ENCODE measurements at regions not wholly inside any gene's neighbourhood (a gene's known extent, or its start where the extent isn't known, plus 50 kb on each side); places are given as distances from the start of the nearest gene placed in this dataset.
"Not testable (repeated sequence)": the region's sequence is repeated elsewhere in the genome, so short reads cannot be mapped to it uniquely, and the experiment has no call there.

GRCh38 chr11:42996421-42997307, 315.1 kb upstream of the API5 start:
- no peaks in the 10 kb centered on the region for H3K27me3 ChIP-seq (ENCODE audit: control insufficient read depth in 5 of 5, insufficient read depth in 4 of 5, low read length in 5 of 5)
- no peak overlapping the region for H3K27ac ChIP-seq (ENCODE audit: low read depth, low read length)
- no peaks in the 10 kb centered on the region for H3K4me1 ChIP-seq (ENCODE audit: control insufficient read depth in 5 of 5, insufficient read depth in 5 of 5, low read length in 5 of 5)
- H3K9ac ChIP-seq (ENCODE audit: low read length in 5 of 5), result no peak overlapping the region
- H3K4me3 ChIP-seq (ENCODE audit: low read depth in 1 of 5, low read length in 5 of 5), result no peak overlapping the region
- H3K36me3 ChIP-seq (ENCODE audit: control insufficient read depth in 5 of 5, insufficient read depth in 5 of 5, low read length in 5 of 5), result no peaks in the 10 kb centered on the region
- H3K9me3 ChIP-seq (ENCODE audit: control insufficient read depth in 5 of 5, low read length in 5 of 5), result no peaks in the 10 kb centered on the region

- H3K4me3 ChIP-seq (ENCODE audit: low read depth in 1 of 5, low read length in 5 of 5); H3K9me3 ChIP-seq (ENCODE audit: control insufficient read depth in 5 of 5, low read length in 5 of 5); H3K27me3 ChIP-seq (ENCODE audit: control insufficient read depth in 5 of 5, insufficient read depth in 4 of 5, low read length in 5 of 5); H3K27ac ChIP-seq (ENCODE audit: low read depth, low read length); H3K36me3 ChIP-seq (ENCODE audit: control insufficient read depth in 5 of 5, insufficient read depth in 5 of 5, low read length in 5 of 5); H3K9ac ChIP-seq (ENCODE audit: low read length in 5 of 5); H3K4me1 ChIP-seq (ENCODE audit: control insufficient read depth in 5 of 5, insufficient read depth in 5 of 5, low read length in 5 of 5): not testable (repeated sequence)
These were observed 306.9 kb upstream of the API5 start for GRCh38 chr11:43004879-43005278.

GRCh38 chr11:43010042-43010441, 301.8 kb upstream of the API5 start:
- no peak overlapping the region for H3K4me3 ChIP-seq (ENCODE audit: low read depth in 1 of 5, low read length in 5 of 5)
- H3K27ac ChIP-seq (ENCODE audit: low read depth, low read length), result no peak overlapping the region
- no peaks in the 10 kb centered on the region for H3K36me3 ChIP-seq (ENCODE audit: control insufficient read depth in 5 of 5, insufficient read depth in 5 of 5, low read length in 5 of 5)
- H3K9ac ChIP-seq (ENCODE audit: low read length in 5 of 5), result no peak overlapping the region
- peaks cover 0 to 10% (median 0%) of the 10 kb centered on the region in 5 donors for H3K9me3 ChIP-seq (ENCODE audit: control insufficient read depth in 5 of 5, low read length in 5 of 5)
- H3K27me3 ChIP-seq (ENCODE audit: control insufficient read depth in 5 of 5, insufficient read depth in 4 of 5, low read length in 5 of 5), result no peaks in the 10 kb centered on the region
- no peaks in the 10 kb centered on the region for H3K4me1 ChIP-seq (ENCODE audit: control insufficient read depth in 5 of 5, insufficient read depth in 5 of 5, low read length in 5 of 5)

- Histone ChIP-seq H3K36me3 (ENCODE audit: control insufficient read depth in 5 of 5, insufficient read depth in 5 of 5, low read length in 5 of 5) (no peaks in the 10 kb centered on the region), H3K4me1 (ENCODE audit: control insufficient read depth in 5 of 5, insufficient read depth in 5 of 5, low read length in 5 of 5) (no peaks in the 10 kb centered on the region), H3K27ac (ENCODE audit: low read depth, low read length) (no peak overlapping the region), H3K4me3 (ENCODE audit: low read depth in 1 of 5, low read length in 5 of 5) (no peak overlapping the region), H3K9me3 (ENCODE audit: control insufficient read depth in 5 of 5, low read length in 5 of 5) (peaks cover 0 to 11% (median 0%) of the 10 kb centered on the region in 5 donors), H3K27me3 (ENCODE audit: control insufficient read depth in 5 of 5, insufficient read depth in 4 of 5, low read length in 5 of 5) (no peaks in the 10 kb centered on the region), H3K9ac (ENCODE audit: low read length in 5 of 5) (no peak overlapping the region)
These were observed 299.2 kb upstream of the API5 start for GRCh38 chr11:43012606-43013005.

- no peak overlapping the region for H3K9ac ChIP-seq (ENCODE audit: low read length in 5 of 5)
- H3K9me3 ChIP-seq (ENCODE audit: control insufficient read depth in 5 of 5, low read length in 5 of 5), result no peaks in the 10 kb centered on the region
- no peak overlapping the region for H3K27ac ChIP-seq (ENCODE audit: low read depth, low read length)
- no peaks in the 10 kb centered on the region for H3K27me3 ChIP-seq (ENCODE audit: control insufficient read depth in 5 of 5, insufficient read depth in 4 of 5, low read length in 5 of 5)
- H3K4me3 ChIP-seq (ENCODE audit: low read depth in 1 of 5, low read length in 5 of 5), result no peak overlapping the region
- no peaks in the 10 kb centered on the region for H3K36me3 ChIP-seq (ENCODE audit: control insufficient read depth in 5 of 5, insufficient read depth in 5 of 5, low read length in 5 of 5)
- H3K4me1 ChIP-seq (ENCODE audit: control insufficient read depth in 5 of 5, insufficient read depth in 5 of 5, low read length in 5 of 5), result no peaks in the 10 kb centered on the region
These were observed 290.3 kb upstream of the API5 start for GRCh38 chr11:43021466-43021865.

GRCh38 chr11:43034341-43034740, 277.5 kb upstream of the API5 start:
- Histone ChIP-seq H3K36me3 (ENCODE audit: control insufficient read depth in 5 of 5, insufficient read depth in 5 of 5, low read length in 5 of 5) (no peaks in the 10 kb centered on the region), H3K9me3 (ENCODE audit: control insufficient read depth in 5 of 5, low read length in 5 of 5) (no peaks in the 10 kb centered on the region), H3K4me3 (ENCODE audit: low read depth in 1 of 5, low read length in 5 of 5) (no peak overlapping the region), H3K27me3 (ENCODE audit: control insufficient read depth in 5 of 5, insufficient read depth in 4 of 5, low read length in 5 of 5) (no peaks in the 10 kb centered on the region), H3K27ac (ENCODE audit: low read depth, low read length) (no peak overlapping the region), H3K9ac (ENCODE audit: low read length in 5 of 5) (no peak overlapping the region), H3K4me1 (ENCODE audit: control insufficient read depth in 5 of 5, insufficient read depth in 5 of 5, low read length in 5 of 5) (peaks cover 0 to 11% (median 0%) of the 10 kb centered on the region in 5 donors)

GRCh38 chr11:43035086-43035485, 276.7 kb upstream of the API5 start:
- no peaks in the 10 kb centered on the region for H3K27me3 ChIP-seq (ENCODE audit: control insufficient read depth in 5 of 5, insufficient read depth in 4 of 5, low read length in 5 of 5)
- no peak overlapping the region for H3K27ac ChIP-seq (ENCODE audit: low read depth, low read length)
- no peaks in the 10 kb centered on the region for H3K36me3 ChIP-seq (ENCODE audit: control insufficient read depth in 5 of 5, insufficient read depth in 5 of 5, low read length in 5 of 5)
- H3K4me3 ChIP-seq (ENCODE audit: low read depth in 1 of 5, low read length in 5 of 5), result no peak overlapping the region
- no peaks in the 10 kb centered on the region for H3K9me3 ChIP-seq (ENCODE audit: control insufficient read depth in 5 of 5, low read length in 5 of 5)
- H3K9ac ChIP-seq (ENCODE audit: low read length in 5 of 5), result no peak overlapping the region
- H3K4me1 ChIP-seq (ENCODE audit: control insufficient read depth in 5 of 5, insufficient read depth in 5 of 5, low read length in 5 of 5), result peaks cover 0 to 11% (median 0%) of the 10 kb centered on the region in 5 donors

GRCh38 chr11:43053638-43054412, 258.0 kb upstream of the API5 start:
- H3K9me3 ChIP-seq (ENCODE audit: control insufficient read depth in 5 of 5, low read length in 5 of 5), result peaks cover 0 to 2% (median 0%) of the 10 kb centered on the region in 5 donors
- no peaks in the 10 kb centered on the region for H3K27me3 ChIP-seq (ENCODE audit: control insufficient read depth in 5 of 5, insufficient read depth in 4 of 5, low read length in 5 of 5)
- H3K36me3 ChIP-seq (ENCODE audit: control insufficient read depth in 5 of 5, insufficient read depth in 5 of 5, low read length in 5 of 5), result no peaks in the 10 kb centered on the region
- no peak overlapping the region for H3K9ac ChIP-seq (ENCODE audit: low read length in 5 of 5)
- no peak overlapping the region for H3K27ac ChIP-seq (ENCODE audit: low read depth, low read length)
- H3K4me3 ChIP-seq (ENCODE audit: low read depth in 1 of 5, low read length in 5 of 5), result no peak overlapping the region
- no peaks in the 10 kb centered on the region for H3K4me1 ChIP-seq (ENCODE audit: control insufficient read depth in 5 of 5, insufficient read depth in 5 of 5, low read length in 5 of 5)

- Histone ChIP-seq H3K9me3 (ENCODE audit: control insufficient read depth in 5 of 5, low read length in 5 of 5) (peaks cover 0 to 10% (median 3%) of the 10 kb centered on the region in 5 donors), H3K4me1 (ENCODE audit: control insufficient read depth in 5 of 5, insufficient read depth in 5 of 5, low read length in 5 of 5) (no peaks in the 10 kb centered on the region), H3K4me3 (ENCODE audit: low read depth in 1 of 5, low read length in 5 of 5) (no peak overlapping the region), H3K36me3 (ENCODE audit: control insufficient read depth in 5 of 5, insufficient read depth in 5 of 5, low read length in 5 of 5) (no peaks in the 10 kb centered on the region), H3K27ac (ENCODE audit: low read depth, low read length) (no peak overlapping the region), H3K27me3 (ENCODE audit: control insufficient read depth in 5 of 5, insufficient read depth in 4 of 5, low read length in 5 of 5) (no peaks in the 10 kb centered on the region), H3K9ac (ENCODE audit: low read length in 5 of 5) (no peak overlapping the region)
These were observed 244.1 kb upstream of the API5 start for GRCh38 chr11:43067681-43068080.

GRCh38 chr11:43071338-43071737, 240.5 kb upstream of the API5 start:
- Histone ChIP-seq H3K9ac (ENCODE audit: low read length in 5 of 5) (no peak overlapping the region), H3K27me3 (ENCODE audit: control insufficient read depth in 5 of 5, insufficient read depth in 4 of 5, low read length in 5 of 5) (no peaks in the 10 kb centered on the region), H3K4me1 (ENCODE audit: control insufficient read depth in 5 of 5, insufficient read depth in 5 of 5, low read length in 5 of 5) (no peaks in the 10 kb centered on the region), H3K27ac (ENCODE audit: low read depth, low read length) (no peak overlapping the region), H3K4me3 (ENCODE audit: low read depth in 1 of 5, low read length in 5 of 5) (no peak overlapping the region), H3K9me3 (ENCODE audit: control insufficient read depth in 5 of 5, low read length in 5 of 5) (peaks cover 0 to 10% (median 0%) of the 10 kb centered on the region in 5 donors), H3K36me3 (ENCODE audit: control insufficient read depth in 5 of 5, insufficient read depth in 5 of 5, low read length in 5 of 5) (no peaks in the 10 kb centered on the region)
